GM23248 (cell line): ENCODE measurements at regions not wholly inside any gene's neighbourhood (a gene's known extent, or its start where the extent isn't known, plus 50 kb on each side); places are given as distances from the start of the nearest gene placed in this dataset.
"Not testable (repeated sequence)": the region's sequence is repeated elsewhere in the genome, so short reads cannot be mapped to it uniquely, and the experiment has no call there.

Experiments used
- DNase-seq: peaks from one replicate; pipeline ENCODE4 v3.0.0-alpha.2; 2015
- H2AFZ ChIP-seq: fragments of 200-600 bp; sonication (generic); 2 replicates; pipeline ENCODE4 v1.6.1; 2016; ENCODE audit warnings: antibody characterized with exemption
- H3F3A ChIP-seq: fragments of 200-600 bp; sonication (generic); 2 replicates; pipeline ENCODE4 v1.6.1; 2016; ENCODE audit warnings: mild to moderate bottlenecking, antibody characterized with exemption, mixed run types; ENCODE audit not compliant: insufficient read depth
- H3K27ac ChIP-seq: fragments of 200-600 bp; sonication (generic); 2 replicates; pipeline ENCODE4 v1.5.1; 2016; ENCODE audit warnings: mild to moderate bottlenecking
- H3K27me3 ChIP-seq: fragments of 200-600 bp; sonication (generic); replicated peaks from 2 replicates; pipeline ENCODE4 v1.6.1; 2016; ENCODE audit warnings: mild to moderate bottlenecking; ENCODE audit not compliant: insufficient read depth
- H3K36me3 ChIP-seq: fragments of 200-600 bp; sonication (generic); 2 replicates; pipeline ENCODE4 v1.6.1; 2016; ENCODE audit warnings: low read depth, mild to moderate bottlenecking
- H3K4me1 ChIP-seq: fragments of 200-600 bp; sonication (generic); 2 replicates; pipeline ENCODE4 v1.6.1; 2016; ENCODE audit warnings: mild to moderate bottlenecking; ENCODE audit not compliant: insufficient read depth
- H3K4me2 ChIP-seq: fragments of 200-600 bp; sonication (generic); one replicate; pipeline ENCODE4 v1.6.1; 2016; ENCODE audit warnings: mild to moderate bottlenecking; ENCODE audit not compliant: unreplicated experiment
- H3K4me3 ChIP-seq: fragments of 200-600 bp; sonication (generic); 2 replicates; pipeline ENCODE4 v1.5.1; 2016; ENCODE audit warnings: mild to moderate bottlenecking
- H3K79me2 ChIP-seq: fragments of 200-600 bp; sonication (generic); 2 replicates; pipeline ENCODE4 v1.6.1; 2016; ENCODE audit warnings: mild to moderate bottlenecking; ENCODE audit not compliant: insufficient read depth
- H3K9ac ChIP-seq: fragments of 200-600 bp; sonication (generic); 2 replicates; pipeline ENCODE4 v1.6.1; 2016; ENCODE audit warnings: mild to moderate bottlenecking
- H3K9me2 ChIP-seq: fragments of 200-600 bp; sonication (generic); 2 replicates; pipeline ENCODE4 v1.6.1; 2016; ENCODE audit warnings: mixed run types, mild to moderate bottlenecking, moderate library complexity; ENCODE audit not compliant: insufficient read depth
- H3K9me3 ChIP-seq: fragments of 200-600 bp; sonication (generic); one replicate; pipeline ENCODE4 v1.6.1; 2017; ENCODE audit warnings: low read depth
- H4K20me1 ChIP-seq: fragments of 200-600 bp; sonication (generic); 2 replicates; pipeline ENCODE4 v1.6.0; 2016; ENCODE audit not compliant: insufficient read depth
- EZH2 ChIP-seq: fragments of 200-600 bp; sonication (generic); IDR thresholded peaks from 2 replicates; pipeline ENCODE4 v1.6.1; 2018; ENCODE audit warnings: antibody characterized with exemption, mild to moderate bottlenecking; ENCODE audit not compliant: insufficient read depth, poor library complexity, severe bottlenecking
- EZH2phosphoT487 ChIP-seq: fragments of 200-600 bp; sonication (generic); IDR thresholded peaks from 2 replicates; pipeline ENCODE4 v1.6.1; 2018; ENCODE audit warnings: antibody characterized with exemption, moderate library complexity, mild to moderate bottlenecking, low read depth; ENCODE audit not compliant: insufficient read depth
- WGBS, 2 experiments: methylation state at CpG; one replicate each; pipeline ENCODE4 v1.1.6; 2015 to 2017; ENCODE audit warnings: low lambda C conversion rate in 2 of 2, low coverage in 1 of 2; ENCODE audit errors: missing lambda C conversion rate in 2 of 2; 5-methylcytosine and 5-hydroxymethylcytosine counted together
- in situ Hi-C: fragments of 300-500 bp; cut with MboI; formaldehyde crosslinking; loops from 2 replicates; pipeline ENCODE4 v1.15.0; 2020

DNA sequence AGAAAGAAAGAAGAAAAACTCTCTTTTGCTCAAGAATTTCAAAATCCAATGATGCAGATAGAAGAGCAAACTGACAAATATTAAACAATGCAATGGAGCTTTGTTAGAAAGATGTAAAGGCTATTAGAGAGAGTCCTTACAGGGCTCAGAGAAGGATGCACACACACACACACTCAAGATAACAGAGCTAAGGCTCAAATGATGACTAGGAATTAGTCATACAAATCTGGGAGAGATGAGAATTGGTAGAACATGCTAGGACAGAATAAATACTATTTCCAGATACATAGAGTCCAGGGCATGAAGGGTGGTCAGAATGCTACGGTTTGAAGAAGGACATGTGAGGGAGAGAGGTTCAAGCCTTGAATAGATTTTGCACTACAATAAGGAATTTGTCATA lies 650.1 kb upstream of the MDGA2 start:
- Histone ChIP-seq H3K9me2 (no peaks in the 10 kb centered on the region), H3K9me3 (peaks cover 10% of the 10 kb centered on the region), H4K20me1 (no peaks in the 10 kb centered on the region), H3K4me3 (no peak overlapping the region), H3K4me2 (no peak overlapping the region), H3F3A (no peaks in the 10 kb centered on the region), H3K36me3 (no peaks in the 10 kb centered on the region), H3K79me2 (no peaks in the 10 kb centered on the region), H3K9ac (no peak overlapping the region), H3K27ac (no peak overlapping the region), H2AFZ (no peak overlapping the region), H3K4me1 (no peaks in the 10 kb centered on the region), H3K27me3 (no peaks in the 10 kb centered on the region)
- in situ Hi-C loops: no loop called here
- no peak for DNase-seq
- TF ChIP-seq EZH2 (no peak), EZH2phosphoT487 (no peak)
- 5 to 8% methylated on average over 1 of the region's 1 CpG for WGBS, 2 experiments

DNA sequence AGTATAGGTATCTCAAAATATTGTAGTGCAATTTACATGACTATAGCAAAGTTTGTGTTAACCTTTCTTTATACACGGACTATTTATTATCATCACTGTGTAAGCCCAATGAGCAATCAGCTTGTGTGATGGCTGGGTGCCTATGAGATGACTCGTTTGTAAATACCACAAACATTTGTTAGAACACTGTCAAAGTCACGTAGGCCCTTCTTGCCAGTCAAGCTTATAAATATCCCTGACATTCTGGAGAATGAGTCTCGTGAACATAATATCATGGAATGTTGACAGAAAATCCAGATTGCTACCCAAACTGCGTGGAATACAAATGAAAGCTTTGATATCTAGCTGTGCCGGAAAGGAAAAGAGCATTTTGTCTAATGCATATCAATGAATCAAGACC lies 648.3 kb upstream of the MDGA2 start:
- Histone ChIP-seq H3F3A (no peaks in the 10 kb centered on the region), H3K4me1 (no peaks in the 10 kb centered on the region), H3K27ac (no peak overlapping the region), H3K9ac (no peak overlapping the region), H3K9me2 (no peaks in the 10 kb centered on the region), H3K9me3 (peaks cover 10% of the 10 kb centered on the region), H2AFZ (no peak overlapping the region), H4K20me1 (no peaks in the 10 kb centered on the region), H3K79me2 (no peaks in the 10 kb centered on the region), H3K4me2 (no peak overlapping the region), H3K4me3 (no peak overlapping the region), H3K36me3 (no peaks in the 10 kb centered on the region), H3K27me3 (no peaks in the 10 kb centered on the region)
- TF ChIP-seq EZH2phosphoT487: no peak
- in situ Hi-C loops: no loop called here
- DNase-seq: no peak
- WGBS, 2 experiments: 17% methylated on average over 6 of the region's 6 CpGs

GRCh38 chr14:48319823-48320222 lies 644.4 kb upstream of the MDGA2 start:
- Histone ChIP-seq H3K9ac (no peak overlapping the region), H3K4me3 (no peak overlapping the region), H2AFZ (no peak overlapping the region), H3K36me3 (no peaks in the 10 kb centered on the region), H3K9me3 (peaks cover 6% of the 10 kb centered on the region), H3K4me2 (no peak overlapping the region), H4K20me1 (no peaks in the 10 kb centered on the region), H3K4me1 (no peaks in the 10 kb centered on the region), H3F3A (no peaks in the 10 kb centered on the region), H3K27me3 (no peaks in the 10 kb centered on the region), H3K79me2 (no peaks in the 10 kb centered on the region), H3K27ac (no peak overlapping the region), H3K9me2 (no peaks in the 10 kb centered on the region)
- in situ Hi-C loops: no loop called here
- TF ChIP-seq EZH2phosphoT487 (no peak), EZH2 (no peak)
- no peak for DNase-seq

DNA sequence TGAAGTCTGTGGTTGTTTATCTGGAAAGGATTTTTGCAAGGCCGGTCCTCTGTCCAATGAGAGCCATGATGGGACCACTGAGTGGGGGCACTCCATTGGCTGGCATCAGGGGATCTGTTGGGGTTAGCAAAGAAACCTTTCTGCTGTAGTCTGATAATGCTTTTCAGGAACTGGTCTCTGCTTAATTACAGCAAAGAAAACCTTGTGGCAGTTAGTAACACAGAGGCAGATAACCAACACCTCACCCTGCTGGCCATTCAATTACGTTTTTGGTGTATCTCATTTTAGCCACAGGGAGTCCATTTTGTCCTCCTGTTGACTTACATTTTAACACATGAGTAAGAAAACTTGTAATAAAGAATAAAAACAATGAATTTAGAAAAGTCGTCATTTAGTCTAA lies 629.3 kb upstream of the MDGA2 start:
- Histone ChIP-seq H3K36me3 (no peaks in the 10 kb centered on the region), H3K27ac (no peak overlapping the region), H3K79me2 (no peaks in the 10 kb centered on the region), H3K27me3 (no peaks in the 10 kb centered on the region), H4K20me1 (no peaks in the 10 kb centered on the region), H3K4me3 (no peak overlapping the region), H3K9me2 (no peaks in the 10 kb centered on the region), H2AFZ (no peak overlapping the region), H3F3A (no peaks in the 10 kb centered on the region), H3K4me1 (no peaks in the 10 kb centered on the region), H3K9ac (no peak overlapping the region), H3K9me3 (no peaks in the 10 kb centered on the region), H3K4me2 (no peak overlapping the region)
- in situ Hi-C loops: no loop called here
- WGBS, 2 experiments: 23 to 37% methylated on average over 3 of the region's 3 CpGs
- TF ChIP-seq EZH2 (no peak), EZH2phosphoT487 (no peak)
- no peak for DNase-seq

GRCh38 chr14:48289701-48290100 lies 614.3 kb upstream of the MDGA2 start:
- no peaks in the 10 kb centered on the region for H3F3A ChIP-seq
- H3K27ac ChIP-seq: no peak overlapping the region
- no peaks in the 10 kb centered on the region for H3K27me3 ChIP-seq
- no peaks in the 10 kb centered on the region for H3K79me2 ChIP-seq
- no peaks in the 10 kb centered on the region for H3K4me1 ChIP-seq
- in situ Hi-C loops: no loop called here
- no peak for TF ChIP-seq EZH2
- no peak for TF ChIP-seq EZH2phosphoT487
- no peak overlapping the region for H2AFZ ChIP-seq
- H4K20me1 ChIP-seq: no peaks in the 10 kb centered on the region
- H3K9me2 ChIP-seq: no peaks in the 10 kb centered on the region
- H3K4me2 ChIP-seq: no peak overlapping the region
- no peak overlapping the region for H3K4me3 ChIP-seq
- no peak overlapping the region for H3K9ac ChIP-seq
- no peaks in the 10 kb centered on the region for H3K36me3 ChIP-seq
- DNase-seq: no peak
- H3K9me3 ChIP-seq: peaks cover 7% of the 10 kb centered on the region

DNA sequence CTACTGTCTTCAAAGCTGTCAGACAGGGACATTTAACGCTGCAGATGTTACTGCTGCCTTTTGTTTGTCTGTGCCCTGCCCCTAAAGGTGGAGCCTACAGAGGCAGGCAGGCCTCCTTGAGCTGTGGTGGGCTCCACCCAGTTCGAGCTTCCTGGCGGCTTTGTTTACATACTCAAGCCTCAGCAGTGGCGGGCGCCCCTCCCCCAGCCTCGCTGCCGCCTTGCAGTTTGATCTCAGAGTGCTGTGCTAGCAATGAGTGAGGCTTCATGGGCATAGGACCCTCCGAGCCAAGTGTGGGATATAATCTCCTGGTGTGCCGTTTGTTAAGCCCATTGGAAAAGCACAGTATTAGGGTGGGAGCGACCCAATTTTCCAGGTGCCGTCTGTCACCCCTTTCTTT lies 609.8 kb upstream of the MDGA2 start:
- H3K9ac ChIP-seq, H3K4me1 ChIP-seq, H3K79me2 ChIP-seq, H3K27me3 ChIP-seq, H3K4me3 ChIP-seq, H3K4me2 ChIP-seq, H3K9me2 ChIP-seq, in situ Hi-C loops, H3K9me3 ChIP-seq, H3K36me3 ChIP-seq, H2AFZ ChIP-seq, H3F3A ChIP-seq, DNase-seq, H3K27ac ChIP-seq, H4K20me1 ChIP-seq: not testable (repeated sequence)
- WGBS, 2 experiments: 29 to 32% methylated on average over 10 of the region's 11 CpGs
